DMS 273 (cell line): ENCODE measurements at regions not wholly inside any gene's neighbourhood (a gene's known extent, or its start where the extent isn't known, plus 50 kb on each side); places are given as distances from the start of the nearest gene placed in this dataset.
A peak's percentile ranks its signal among the peaks of the same experiment; 100 is the strongest.
"Not testable (repeated sequence)": the region's sequence is repeated elsewhere in the genome, so short reads cannot be mapped to it uniquely, and the experiment has no call there.

ENCODE experiments used
- DNase-seq: peaks from one replicate; lab custom pipeline; 2025; ENCODE audit not compliant: unreplicated experiment; lab: John Stamatoyannopoulos, UW

DNA sequence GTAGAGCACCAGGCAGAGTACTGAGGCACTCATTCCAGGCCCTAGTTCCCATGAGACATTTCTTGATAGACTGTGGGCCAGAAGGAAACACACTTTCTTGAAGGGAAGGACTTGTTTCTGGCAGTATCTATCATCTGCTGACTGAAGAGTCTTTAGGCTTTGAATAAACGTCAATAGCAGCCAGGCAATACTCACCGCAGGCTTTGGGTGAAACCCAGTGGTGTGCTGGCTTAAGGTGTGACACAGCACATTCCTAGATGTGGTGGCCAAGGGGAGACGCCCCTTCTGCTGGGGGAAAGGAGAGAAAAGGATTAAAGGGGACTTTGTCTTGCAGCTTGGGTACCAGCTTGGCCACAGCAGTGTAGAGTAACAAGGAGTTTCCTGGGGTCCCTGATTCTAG, 1039.6 kb downstream of the HACE1 start:
- DNase-seq = no peak

DNA sequence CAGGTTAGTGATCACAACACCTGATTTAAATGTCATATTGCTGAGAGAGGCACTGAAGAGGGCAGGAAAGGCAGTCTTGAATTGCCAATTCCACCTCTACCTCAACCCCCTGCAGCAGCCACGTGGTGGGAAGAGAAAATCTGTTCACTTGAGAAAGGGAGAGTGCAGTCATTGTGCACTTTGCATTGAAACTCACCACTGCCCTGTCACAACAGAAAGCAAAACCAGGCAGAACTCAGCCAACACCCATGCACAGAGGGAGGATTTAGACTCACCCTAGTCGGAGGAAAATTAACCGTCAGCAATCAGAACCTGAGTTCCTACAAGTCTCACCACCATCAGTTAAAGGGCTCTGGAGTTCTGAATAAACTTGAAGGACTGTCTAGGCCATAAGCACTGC, 1040.2 kb downstream of the HACE1 start:
- DNase-seq = no peak

DNA sequence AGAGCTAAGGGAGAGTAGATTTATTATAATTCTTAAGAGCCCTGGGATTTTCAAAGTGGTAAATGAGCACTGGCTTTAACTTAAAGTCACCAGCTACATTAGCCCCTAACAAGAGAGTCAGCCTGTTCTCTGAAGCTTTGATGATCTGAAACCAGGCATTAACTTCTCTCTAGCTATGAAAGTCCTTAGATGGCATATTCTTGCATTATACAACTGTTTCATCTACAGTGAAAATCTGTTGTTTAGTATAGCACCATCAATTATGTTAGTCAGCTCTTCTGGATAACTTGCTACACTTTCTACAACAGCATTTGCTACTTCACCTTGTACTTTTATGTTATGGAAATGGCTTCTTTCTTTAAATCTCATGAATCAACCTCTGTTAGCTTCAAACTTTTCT, 1046.7 kb downstream of the HACE1 start:
- no peak for DNase-seq

DNA sequence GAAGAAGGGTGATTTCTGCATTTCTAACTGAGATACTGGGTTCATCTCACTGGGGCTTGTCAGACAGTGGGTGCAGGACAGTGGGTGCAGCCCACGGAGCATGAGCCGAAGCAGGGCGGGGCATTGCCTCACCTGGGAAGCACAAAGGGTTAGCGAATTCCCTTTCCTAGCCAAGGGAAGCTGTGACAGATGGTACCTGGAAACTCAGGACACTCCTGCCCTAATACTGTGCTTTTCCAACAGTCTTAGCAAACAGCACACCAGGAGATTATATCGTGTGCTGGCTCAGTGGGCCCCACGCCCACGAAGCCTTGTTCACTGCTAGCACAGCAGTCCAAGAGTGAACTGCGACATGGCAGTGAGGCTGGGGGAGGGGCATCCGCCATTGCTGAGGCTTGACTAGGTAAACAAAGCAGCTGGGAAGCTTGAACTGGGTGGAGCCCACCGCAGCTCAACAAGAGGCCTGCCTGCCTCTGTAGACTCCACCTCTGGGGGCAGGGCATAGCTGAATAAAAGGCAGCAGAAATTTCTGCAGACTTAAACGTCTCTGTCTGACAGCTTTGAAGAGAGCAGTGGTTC, 1057.7 kb downstream of the HACE1 start:
- DNase-seq = not testable (repeated sequence)

DNA sequence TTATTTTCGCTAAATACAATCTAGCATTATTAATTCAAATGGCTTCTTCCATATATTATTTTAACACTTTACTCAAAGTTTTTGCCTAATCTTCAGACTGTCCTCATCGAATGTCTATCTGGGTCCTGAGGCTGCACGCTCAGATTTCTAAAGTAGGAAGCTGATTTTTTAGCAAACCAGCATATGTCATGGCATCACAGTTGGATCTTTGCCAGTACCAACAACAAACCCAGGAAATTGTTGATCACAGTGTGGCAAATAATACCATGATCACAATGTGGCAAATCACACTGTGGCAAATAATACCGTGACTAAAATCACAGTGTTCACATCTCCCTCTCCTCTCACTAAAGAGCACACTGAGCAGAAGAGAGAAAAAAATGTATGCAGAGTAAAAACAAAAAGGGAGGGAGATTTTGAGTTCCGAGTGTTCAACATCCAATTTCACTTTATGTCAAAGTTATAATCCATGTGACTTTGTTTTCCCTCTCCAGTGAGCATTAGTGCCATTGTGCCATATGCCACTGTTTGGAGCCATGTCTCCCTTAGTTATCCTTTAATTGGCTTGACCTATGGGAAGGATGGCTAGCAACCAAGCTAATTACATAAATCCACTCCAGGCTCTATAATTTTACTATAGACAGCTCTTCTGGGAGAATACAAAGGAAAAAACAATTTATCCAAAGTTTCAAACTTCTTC, 1059.6 kb downstream of the HACE1 start:
- DNase-seq = peak; percentile 42

DNA sequence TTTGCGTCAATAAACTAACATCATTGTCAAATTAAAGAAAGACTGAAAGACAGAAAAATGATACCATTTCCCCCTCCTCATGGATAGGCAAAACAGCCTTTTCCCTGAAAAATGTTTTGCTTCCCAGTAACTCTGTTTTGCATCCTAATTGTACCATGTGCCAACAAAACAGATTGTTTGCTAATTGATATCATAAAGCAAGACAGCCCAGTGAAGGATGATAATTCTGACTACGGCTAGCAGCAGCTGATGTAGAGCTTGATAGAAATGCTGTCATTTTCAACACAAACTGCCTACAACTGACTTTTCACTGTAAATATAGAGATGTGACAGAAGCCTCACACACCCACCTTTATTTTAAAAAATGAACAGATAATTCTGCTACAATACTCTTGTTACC, 1061.6 kb downstream of the HACE1 start:
- DNase-seq = peak; percentile 17

DNA sequence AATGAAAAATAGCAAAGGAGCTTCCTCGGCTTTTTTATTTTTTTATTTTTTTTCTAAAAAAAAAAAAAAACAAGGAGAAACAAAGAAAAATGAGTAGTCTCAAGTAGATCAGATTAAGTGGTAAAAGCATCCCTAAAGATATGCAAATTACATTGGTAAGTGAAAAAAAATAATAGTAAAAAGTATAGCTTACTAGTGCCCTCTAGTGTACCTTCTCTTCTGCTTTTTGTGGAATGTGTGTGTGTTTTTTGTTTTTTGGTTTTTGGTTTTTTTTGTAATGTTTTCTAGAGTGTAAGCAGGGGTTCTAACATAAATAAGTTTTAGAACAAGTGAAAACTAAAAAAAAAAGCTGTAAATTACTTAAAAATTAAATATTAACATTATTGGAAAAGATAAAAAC, 1062.0 kb downstream of the HACE1 start:
- DNase-seq = peak; percentile 49

DNA sequence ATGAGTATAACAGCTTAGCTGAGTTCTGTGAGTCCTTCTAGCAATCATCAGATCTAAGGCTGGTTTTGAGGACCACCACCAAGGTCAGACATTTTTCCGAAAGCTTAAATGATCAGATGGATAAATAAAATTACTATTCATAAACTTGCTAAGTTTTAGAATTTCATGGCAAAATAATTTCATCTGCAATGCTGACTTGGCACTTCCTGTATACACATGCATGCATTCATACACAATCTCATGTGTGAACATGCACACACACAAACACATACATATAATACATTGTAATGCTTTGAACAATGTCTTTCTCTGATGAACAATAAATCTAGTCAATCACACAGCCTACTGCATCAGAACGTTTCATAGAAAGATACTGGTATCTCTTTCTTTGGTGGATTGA, 1068.3 kb downstream of the HACE1 start:
- DNase-seq = no peak

DNA sequence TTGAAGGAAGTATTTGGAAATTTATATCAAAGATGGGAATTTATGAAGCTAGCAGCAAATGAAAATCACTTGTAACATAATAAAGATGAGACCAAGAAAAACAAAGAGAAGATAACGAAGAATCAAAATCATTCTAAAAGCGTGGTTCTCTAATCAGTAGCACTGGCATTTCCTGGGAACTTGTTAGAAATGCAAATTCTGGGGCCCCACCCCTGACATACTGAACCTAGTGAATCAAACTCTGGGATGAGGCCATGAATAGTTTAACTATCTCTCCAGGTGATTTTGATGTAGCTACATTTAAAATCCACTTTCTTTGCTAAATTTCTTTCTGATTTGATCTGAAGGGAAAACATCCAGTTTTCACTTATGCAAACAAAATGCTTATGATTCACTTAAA, 1075.6 kb downstream of the HACE1 start:
- DNase-seq = no peak

DNA sequence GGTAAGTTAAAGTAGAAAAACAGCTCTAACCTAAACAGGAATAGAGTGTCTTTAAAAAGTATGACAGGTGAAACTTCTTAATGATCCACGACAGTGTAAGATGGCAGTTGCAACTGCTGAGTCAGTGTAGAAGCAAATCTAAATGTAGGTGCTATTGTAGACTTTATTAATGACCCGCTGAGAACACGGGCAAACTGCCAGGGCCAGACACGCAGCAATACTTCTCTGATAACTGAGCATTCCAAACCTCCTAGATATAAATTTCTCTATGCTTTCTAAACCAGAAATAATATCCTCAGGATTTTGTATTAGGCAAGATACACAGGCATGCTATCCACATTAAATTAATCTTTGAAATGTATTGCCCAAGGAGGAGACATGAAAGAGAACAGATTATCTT, 1076.4 kb downstream of the HACE1 start:
- DNase-seq = peak; percentile 32

DNA sequence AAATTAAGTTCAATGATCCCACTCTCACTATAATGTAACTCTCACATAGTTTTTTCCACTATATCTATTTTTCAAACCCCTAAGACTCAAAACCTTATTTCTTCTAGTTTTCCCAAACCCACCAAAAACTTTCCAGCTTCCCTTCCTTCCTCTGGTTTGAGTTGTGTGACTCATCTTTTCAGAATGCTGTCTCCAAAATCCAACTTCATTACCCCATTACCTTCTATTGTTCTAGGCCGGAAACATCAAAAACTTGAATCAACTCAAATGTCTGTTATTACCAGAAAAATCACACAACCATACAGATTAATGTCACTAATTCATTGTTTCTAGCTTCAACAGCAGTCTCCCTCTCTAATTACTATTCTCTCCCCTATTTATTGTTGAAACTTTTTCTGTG, 1090.3 kb downstream of the HACE1 start:
- no peak for DNase-seq

DNA sequence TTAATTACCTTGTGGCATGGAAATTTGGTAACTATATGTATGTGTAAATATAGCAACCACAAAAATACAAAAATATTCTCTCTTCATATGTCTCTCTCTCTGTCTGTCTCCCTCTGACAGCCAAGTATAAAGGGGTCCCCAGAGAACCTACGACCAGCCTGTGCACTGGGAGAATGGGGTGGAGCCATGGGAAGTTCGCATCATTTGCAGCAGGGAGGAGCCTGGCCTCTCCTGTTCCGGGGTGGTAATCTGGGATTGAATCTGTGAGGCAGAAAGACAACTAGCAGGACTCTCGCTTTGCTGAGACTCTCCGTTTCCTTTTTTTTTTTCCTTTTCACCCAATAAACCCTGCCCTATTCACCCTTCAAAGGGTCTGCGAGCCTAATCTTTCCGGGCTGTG, 1109.1 kb downstream of the HACE1 start:
- no peak for DNase-seq

DNA sequence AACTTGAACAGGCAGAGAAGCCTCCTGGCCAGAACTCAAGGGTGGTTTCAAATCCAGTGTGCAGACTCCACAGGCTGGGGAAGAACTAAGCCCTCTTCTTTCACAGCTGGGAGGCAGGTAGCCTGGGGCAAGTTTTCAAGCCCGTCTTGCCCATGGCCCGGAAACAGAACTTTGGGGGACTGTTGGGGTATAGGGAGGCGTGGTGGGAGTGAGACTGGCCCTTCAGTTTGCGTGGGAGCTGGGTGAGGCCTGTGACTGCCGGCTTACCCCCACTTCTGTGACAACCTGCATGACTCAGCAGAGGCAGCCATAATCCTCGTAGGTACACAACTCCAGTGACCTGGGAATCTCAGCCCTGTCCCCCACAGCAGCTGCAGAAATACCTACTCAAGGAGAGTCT, 1125.7 kb downstream of the HACE1 start:
- no peak for DNase-seq

DNA sequence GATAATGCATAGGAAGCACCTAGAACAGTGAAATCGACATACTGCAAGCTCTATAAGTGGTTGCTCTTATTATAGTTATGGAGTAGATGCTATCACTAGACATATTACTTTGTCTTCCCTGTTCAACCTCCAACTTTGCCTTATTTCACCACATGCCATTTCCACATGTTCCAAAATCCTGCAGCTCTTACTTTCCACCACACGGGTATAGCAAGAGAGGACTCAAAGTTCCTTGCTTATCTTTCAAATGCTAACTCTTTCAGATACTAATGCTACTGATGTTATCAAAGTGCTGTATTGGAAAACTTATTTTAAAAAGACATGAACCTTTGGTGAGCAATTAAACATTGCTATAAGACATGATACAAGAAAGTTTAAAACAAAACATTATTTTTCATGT, 1130.1 kb downstream of the HACE1 start:
- DNase-seq = no peak

DNA sequence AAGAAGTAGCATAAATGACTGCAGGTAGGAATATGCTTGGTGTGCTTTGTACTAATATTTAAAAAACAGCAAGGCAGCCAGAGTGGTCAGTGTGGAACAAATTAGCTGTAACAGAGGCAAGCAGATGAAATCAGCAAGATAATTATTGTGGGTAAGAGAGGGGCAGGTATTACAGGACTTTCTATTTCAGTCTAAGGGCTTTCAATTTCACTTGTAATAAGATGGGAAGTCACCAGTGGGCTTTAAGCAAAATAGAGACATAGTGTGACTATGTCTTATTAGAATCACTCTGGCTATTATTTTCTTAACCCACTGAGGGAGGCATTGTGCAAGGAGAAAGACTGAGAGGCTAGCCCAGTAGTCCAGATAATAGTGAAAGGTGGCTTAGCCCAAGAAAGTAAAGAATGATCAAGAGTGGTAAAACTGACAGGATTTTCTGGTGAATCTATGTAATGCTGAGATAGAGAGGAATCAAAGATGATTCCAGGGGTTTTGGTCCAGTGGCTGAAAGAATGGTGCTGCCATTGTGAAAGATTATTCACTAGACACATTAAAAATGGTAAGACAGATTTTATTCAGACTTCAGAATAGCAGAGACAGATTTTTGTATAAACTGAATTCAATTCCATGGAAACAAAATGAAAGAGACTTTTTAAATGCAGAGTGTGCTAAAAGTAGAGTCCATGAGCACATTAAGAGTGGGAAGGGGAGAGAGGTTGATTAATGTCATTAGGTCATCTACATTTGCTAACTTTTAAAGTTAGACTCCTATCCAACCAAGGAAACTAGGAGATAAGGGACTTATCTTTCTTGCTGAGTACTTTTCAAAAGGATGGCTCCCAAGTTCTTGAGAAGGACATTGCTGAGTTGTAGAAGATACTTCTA, 1136.0 kb downstream of the HACE1 start:
- DNase-seq = no peak

DNA sequence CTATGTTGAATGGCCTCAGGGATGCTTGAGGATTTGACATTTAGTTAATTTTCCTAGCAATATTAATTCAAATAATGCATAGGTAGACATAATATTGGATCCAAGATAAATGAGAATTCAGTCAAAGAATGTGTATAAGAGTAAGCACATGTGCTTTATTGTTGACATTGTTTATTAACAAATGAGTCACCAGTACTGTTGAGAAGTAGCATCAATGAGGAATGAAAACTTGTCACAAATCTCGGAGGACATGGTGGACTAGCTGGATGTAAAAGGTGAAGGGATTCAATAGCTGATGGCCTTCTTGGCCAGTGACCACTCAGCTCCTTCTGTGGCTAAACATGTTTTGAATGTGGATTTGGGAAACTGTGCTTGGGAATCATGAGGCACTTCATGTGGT, 1137.0 kb downstream of the HACE1 start:
- DNase-seq = no peak

DNA sequence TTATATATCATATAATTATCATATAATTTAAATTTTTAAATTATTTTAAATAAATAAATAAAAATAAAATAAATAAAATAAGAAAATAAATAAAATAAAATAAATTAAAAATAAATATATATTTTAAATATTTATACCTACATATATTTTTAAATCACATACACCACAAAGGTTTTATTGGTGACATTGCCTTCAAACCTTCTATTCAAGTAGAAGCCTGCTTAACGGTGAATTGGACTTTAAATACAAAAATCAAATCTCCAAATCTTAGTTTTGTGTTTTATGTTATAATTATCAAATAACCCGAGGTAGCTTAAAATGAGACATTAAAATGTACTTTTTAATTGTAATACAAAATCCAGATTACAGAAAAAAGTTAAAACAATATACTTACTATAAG, 1137.8 kb downstream of the HACE1 start:
- DNase-seq = no peak

DNA sequence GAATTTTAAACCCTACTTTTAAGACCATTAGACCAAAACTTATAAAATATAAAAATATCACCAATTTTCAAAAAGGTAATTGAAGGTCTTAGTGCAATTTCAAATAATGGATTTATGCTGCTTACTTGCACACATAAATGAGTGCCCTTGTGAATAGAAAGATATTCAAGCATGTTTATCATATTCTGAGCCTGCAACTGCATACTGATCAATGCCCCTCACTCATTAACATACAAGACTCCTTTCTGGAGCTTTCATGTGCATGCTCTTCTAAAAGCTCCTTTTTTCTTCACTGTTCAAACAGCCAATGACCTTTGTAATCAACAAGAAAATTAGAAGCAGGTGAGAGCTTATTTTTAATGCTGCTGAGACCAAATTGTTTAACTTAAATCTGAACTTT, 1139.3 kb downstream of the HACE1 start:
- no peak for DNase-seq

DNA sequence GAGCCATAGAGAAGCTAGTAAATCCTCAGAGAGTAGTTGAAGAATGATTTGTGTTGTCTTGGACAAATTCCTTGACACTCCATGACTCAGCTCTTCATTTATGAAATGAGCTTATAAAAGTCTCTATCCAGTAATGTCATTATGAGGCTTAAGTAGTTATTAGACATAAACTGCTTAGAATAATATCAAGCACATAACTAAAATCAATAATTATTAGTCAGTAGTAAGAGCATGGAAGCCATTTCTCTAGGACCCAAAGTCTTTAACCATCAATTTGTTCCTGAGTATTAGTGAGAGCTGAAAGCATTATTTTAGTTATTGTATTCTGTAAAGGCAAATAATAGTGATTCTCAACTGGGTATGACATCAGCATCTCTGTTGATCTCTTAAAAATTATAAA, 1140.2 kb downstream of the HACE1 start:
- no peak for DNase-seq

DNA sequence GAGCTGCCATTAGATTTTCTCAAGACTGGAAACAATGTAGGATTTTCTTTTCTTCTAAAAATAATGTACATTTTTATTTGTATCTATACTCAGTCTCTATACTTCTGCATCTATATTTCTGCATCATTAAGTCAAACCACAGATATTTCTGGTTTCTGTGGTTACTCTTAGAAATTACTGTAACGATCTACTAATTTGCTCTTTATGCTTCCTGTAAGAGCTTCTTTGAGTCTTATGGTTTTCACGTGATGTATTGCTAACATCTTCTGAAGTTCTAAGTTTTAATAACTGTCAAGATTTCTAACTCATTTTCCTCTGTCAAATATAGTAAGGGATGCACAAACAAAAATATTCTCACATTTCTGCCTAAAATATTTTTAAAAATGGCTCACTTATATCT, 1144.5 kb downstream of the HACE1 start:
- DNase-seq = no peak

DNA sequence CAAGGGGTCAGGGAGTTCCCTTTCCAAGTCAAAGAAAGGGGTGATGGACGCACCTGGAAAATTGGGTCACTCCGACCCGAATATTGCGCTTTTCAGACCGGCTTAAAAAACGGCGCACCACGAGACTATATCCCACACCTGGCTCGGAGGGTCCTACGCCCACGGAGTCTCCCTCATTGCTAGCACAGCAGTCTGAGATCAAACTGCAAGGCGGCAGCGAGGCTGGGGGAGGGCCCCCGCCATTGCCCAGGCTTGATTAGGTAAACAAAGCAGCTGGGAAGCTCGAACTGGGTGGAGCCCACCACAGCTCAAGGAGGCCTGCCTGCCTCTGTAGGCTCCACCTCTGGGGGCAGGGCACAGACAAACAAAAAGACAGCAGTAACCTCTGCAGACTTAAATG, 1150.5 kb downstream of the HACE1 start:
- not testable (repeated sequence) for DNase-seq
